Vagina (tissue), 2 donors: ENCODE measurements at regions not wholly inside any gene's neighbourhood (a gene's known extent, or its start where the extent isn't known, plus 50 kb on each side); places are given as distances from the start of the nearest gene placed in this dataset.

Source experiments
- CTCF ChIP-seq, 3 experiments: fragments of 450-650 bp in 2 of 3; fragments of 200-600 bp in 1 of 3; sonication (generic) in 1 of 3; IDR thresholded peaks; one replicate each; pipeline ENCODE4 v1.5.1; 2017 to 2019; ENCODE audit warnings: antibody characterized with exemption in 3 of 3, mild to moderate bottlenecking in 2 of 3, moderate library complexity in 2 of 3
- POLR2A ChIP-seq, 2 donors: fragments of 450-650 bp; IDR thresholded peaks; one replicate each; pipeline ENCODE4 v1.6.1; 2017; ENCODE audit warnings: antibody characterized with exemption in 2 of 2, mild to moderate bottlenecking in 2 of 2, moderate library complexity in 2 of 2
- POLR2AphosphoS5 ChIP-seq, 2 donors: sonication (generic); formaldehyde crosslinking; IDR thresholded peaks; one replicate each; pipeline ENCODE4 v1.9.0; 2017; ENCODE audit warnings: antibody characterized with exemption in 2 of 2, mild to moderate bottlenecking in 2 of 2, low read depth in 1 of 2; ENCODE audit not compliant: insufficient read depth in 1 of 2

- TF ChIP-seq POLR2A (IDR thresholded peaks at IDR 0.05) (no peak), CTCF (IDR thresholded peaks at IDR 0.05) (no peak), POLR2AphosphoS5 (IDR thresholded peaks at IDR 0.05; ENCODE audit: insufficient read depth in 1 of 2, low read depth in 1 of 2) (no peak)
These were observed 625.8 kb upstream of the FANCL start for GRCh38 chr2:58866946-58867345.
